GM23248 (cell line): ENCODE measurements at regions not wholly inside any gene's neighbourhood (a gene's known extent, or its start where the extent isn't known, plus 50 kb on each side); places are given as distances from the start of the nearest gene placed in this dataset.

ENCODE experiments used
- EZH2 ChIP-seq: fragments of 200-600 bp; sonication (generic); IDR thresholded peaks from 2 replicates; pipeline ENCODE4 v1.6.1; 2018; ENCODE audit warnings: antibody characterized with exemption, mild to moderate bottlenecking; ENCODE audit not compliant: insufficient read depth, poor library complexity, severe bottlenecking
- EZH2phosphoT487 ChIP-seq: fragments of 200-600 bp; sonication (generic); IDR thresholded peaks from 2 replicates; pipeline ENCODE4 v1.6.1; 2018; ENCODE audit warnings: antibody characterized with exemption, moderate library complexity, mild to moderate bottlenecking, low read depth; ENCODE audit not compliant: insufficient read depth

DNA sequence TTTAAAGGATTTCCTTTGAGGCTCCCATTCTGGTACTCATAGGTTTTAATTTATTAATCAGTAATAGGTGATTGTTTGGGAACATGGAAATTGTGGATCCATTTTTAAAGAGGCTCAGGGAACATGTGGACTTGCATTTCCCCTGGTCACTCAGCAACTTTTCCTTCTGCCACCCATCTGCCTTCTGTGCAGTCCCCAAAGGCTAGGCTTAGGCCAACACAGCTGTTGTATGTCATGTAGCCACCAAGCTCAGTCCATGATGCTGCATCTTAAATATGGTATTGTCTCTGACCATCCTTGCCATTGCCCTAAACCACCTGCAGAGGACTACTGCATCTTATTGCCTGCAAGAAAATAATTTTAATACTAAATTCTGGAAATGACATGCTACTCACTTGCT, 416.7 kb upstream of the SEMA6D start:
- no peak for TF ChIP-seq EZH2
- TF ChIP-seq EZH2phosphoT487: no peak
